ENCODE measurements at regions not wholly inside any gene's neighbourhood (a gene's known extent, or its start where the extent isn't known, plus 50 kb on each side); places are given as distances from the start of the nearest gene placed in this dataset.
"Not testable (repeated sequence)": the region's sequence is repeated elsewhere in the genome, so short reads cannot be mapped to it uniquely, and the experiment has no call there.

DNA sequence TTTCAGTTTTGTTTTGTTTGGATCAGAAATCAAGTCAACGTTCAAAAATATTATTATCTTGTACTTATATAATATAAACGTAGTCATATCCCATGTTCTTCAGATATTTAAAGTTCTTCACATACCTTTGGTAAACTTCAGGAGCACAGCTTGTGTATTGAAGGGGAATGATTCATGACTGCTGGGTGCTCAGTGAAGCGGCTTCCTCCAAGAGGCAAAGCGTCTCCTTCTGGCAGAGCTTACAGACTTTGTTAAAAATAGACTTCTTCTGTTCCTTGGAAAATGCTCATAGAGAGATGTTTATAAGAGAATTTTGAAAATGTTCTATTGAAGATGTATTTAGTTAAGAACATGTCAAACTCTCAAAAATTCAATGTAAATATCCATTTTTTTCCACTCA lies 155.6 kb upstream of the CNTNAP4 start:
- Histone ChIP-seq H3K4me1 (ENCODE audit: control insufficient read depth in 1 of 2, insufficient read depth in 2 of 2, low read length in 2 of 2) (no peaks in the 10 kb centered on the region), H3K27ac (ENCODE audit: low read length) (no peak overlapping the region), H3K9me3 (ENCODE audit: control insufficient read depth in 1 of 2, low read length in 2 of 2) (no peaks in the 10 kb centered on the region), H3K4me3 (ENCODE audit: low read depth in 1 of 2, low read length in 2 of 2) (no peak overlapping the region), H3K27me3 (ENCODE audit: low read depth, low read length) (no peaks in the 10 kb centered on the region), H3K36me3 (ENCODE audit: control insufficient read depth in 1 of 2, insufficient read depth in 2 of 2, low read length in 2 of 2) (no peaks in the 10 kb centered on the region)

DNA sequence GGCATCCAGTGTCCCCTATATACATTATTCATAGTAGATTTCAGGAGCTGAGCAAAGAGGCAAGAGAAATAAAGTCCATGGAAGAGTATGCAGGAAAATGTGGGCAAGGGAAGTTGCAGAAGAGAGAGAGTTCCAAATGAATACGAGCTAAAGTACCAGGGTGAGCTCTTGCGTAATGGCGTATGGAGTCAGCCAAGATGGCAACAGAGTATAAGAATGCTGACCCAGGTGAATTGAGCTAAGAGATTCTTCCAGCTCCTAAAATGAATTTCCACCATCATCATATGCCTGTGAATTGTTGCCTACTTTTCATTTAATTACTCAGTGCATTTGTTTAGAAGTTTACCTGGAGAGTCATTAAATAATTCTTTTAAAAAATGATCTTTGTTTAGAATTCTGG lies 153.2 kb upstream of the CNTNAP4 start:
- H3K36me3 ChIP-seq (ENCODE audit: control insufficient read depth in 1 of 2, insufficient read depth in 2 of 2, low read length in 2 of 2) = no peaks in the 10 kb centered on the region
- no peaks in the 10 kb centered on the region for H3K4me1 ChIP-seq (ENCODE audit: control insufficient read depth in 1 of 2, insufficient read depth in 2 of 2, low read length in 2 of 2)
- no peaks in the 10 kb centered on the region for H3K27me3 ChIP-seq (ENCODE audit: low read depth, low read length)
- no peak overlapping the region for H3K27ac ChIP-seq (ENCODE audit: low read length)
- H3K4me3 ChIP-seq (ENCODE audit: low read depth in 1 of 2, low read length in 2 of 2) = no peak overlapping the region
- no peaks in the 10 kb centered on the region for H3K9me3 ChIP-seq (ENCODE audit: control insufficient read depth in 1 of 2, low read length in 2 of 2)

DNA sequence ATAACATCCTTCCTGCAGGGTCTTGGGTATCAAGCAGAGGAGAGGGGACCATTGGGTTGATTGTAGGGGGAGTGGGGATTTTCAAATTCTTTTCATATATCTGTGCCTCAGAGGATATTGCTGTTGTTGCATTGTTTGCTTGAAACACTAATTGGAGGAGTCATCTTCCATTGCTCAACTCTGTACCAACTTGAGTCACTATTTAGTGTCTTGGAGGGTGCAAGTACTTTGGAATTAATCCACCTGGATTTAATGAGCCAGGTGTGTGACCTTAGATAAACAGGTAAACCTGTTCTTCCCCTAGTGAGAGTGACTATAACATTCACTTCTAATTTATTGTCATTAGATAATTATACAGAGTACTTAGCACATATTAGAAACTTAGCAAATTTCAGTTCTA lies 151.3 kb upstream of the CNTNAP4 start:
- no peak overlapping the region for H3K4me3 ChIP-seq (ENCODE audit: low read depth in 1 of 2, low read length in 2 of 2)
- H3K4me1 ChIP-seq (ENCODE audit: control insufficient read depth in 1 of 2, insufficient read depth in 2 of 2, low read length in 2 of 2) = no peaks in the 10 kb centered on the region
- no peaks in the 10 kb centered on the region for H3K36me3 ChIP-seq (ENCODE audit: control insufficient read depth in 1 of 2, insufficient read depth in 2 of 2, low read length in 2 of 2)
- no peaks in the 10 kb centered on the region for H3K27me3 ChIP-seq (ENCODE audit: low read depth, low read length)
- H3K9me3 ChIP-seq (ENCODE audit: control insufficient read depth in 1 of 2, low read length in 2 of 2) = no peaks in the 10 kb centered on the region
- H3K27ac ChIP-seq (ENCODE audit: low read length) = no peak overlapping the region

- not testable (repeated sequence) for H3K27me3 ChIP-seq (ENCODE audit: low read depth, low read length); H3K4me1 ChIP-seq (ENCODE audit: control insufficient read depth in 1 of 2, insufficient read depth in 2 of 2, low read length in 2 of 2); H3K4me3 ChIP-seq (ENCODE audit: low read depth in 1 of 2, low read length in 2 of 2); H3K9me3 ChIP-seq (ENCODE audit: control insufficient read depth in 1 of 2, low read length in 2 of 2); H3K36me3 ChIP-seq (ENCODE audit: control insufficient read depth in 1 of 2, insufficient read depth in 2 of 2, low read length in 2 of 2); H3K27ac ChIP-seq (ENCODE audit: low read length)
Observed at GRCh38 chr16:76138056-76138455, 139.1 kb upstream of the CNTNAP4 start.

DNA sequence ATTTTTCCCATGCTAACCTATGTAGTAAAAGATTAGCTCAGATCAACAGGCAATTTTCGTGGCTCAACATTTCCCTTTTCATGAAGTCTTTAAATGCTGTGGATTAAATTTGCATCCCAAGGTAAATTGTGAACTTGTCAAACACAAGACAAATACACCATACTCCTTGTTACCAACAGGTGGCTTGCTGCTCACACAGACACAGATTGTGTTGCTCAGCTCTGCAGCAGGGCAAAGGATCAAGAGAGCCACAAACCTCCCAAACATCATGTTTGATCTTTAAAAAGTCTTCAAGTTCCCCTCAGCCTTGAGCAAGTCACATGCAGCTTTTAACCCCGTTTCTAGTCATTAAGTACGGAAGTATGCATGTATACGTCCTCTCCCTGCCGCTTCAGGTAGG lies 119.6 kb upstream of the CNTNAP4 start:
- Histone ChIP-seq H3K4me3 (ENCODE audit: low read depth in 1 of 2, low read length in 2 of 2) (no peak overlapping the region), H3K4me1 (ENCODE audit: control insufficient read depth in 1 of 2, insufficient read depth in 2 of 2, low read length in 2 of 2) (no peaks in the 10 kb centered on the region), H3K27me3 (ENCODE audit: low read depth, low read length) (no peaks in the 10 kb centered on the region), H3K27ac (ENCODE audit: low read length) (no peak overlapping the region), H3K9me3 (ENCODE audit: control insufficient read depth in 1 of 2, low read length in 2 of 2) (no peaks in the 10 kb centered on the region), H3K36me3 (ENCODE audit: control insufficient read depth in 1 of 2, insufficient read depth in 2 of 2, low read length in 2 of 2) (no peaks in the 10 kb centered on the region)

- H3K4me1 ChIP-seq (ENCODE audit: control insufficient read depth in 1 of 2, insufficient read depth in 2 of 2, low read length in 2 of 2) = no peaks in the 10 kb centered on the region
- no peak overlapping the region for H3K4me3 ChIP-seq (ENCODE audit: low read depth in 1 of 2, low read length in 2 of 2)
- H3K27me3 ChIP-seq (ENCODE audit: low read depth, low read length) = no peaks in the 10 kb centered on the region
- no peaks in the 10 kb centered on the region for H3K36me3 ChIP-seq (ENCODE audit: control insufficient read depth in 1 of 2, insufficient read depth in 2 of 2, low read length in 2 of 2)
- H3K9me3 ChIP-seq (ENCODE audit: control insufficient read depth in 1 of 2, low read length in 2 of 2) = no peaks in the 10 kb centered on the region
- no peak overlapping the region for H3K27ac ChIP-seq (ENCODE audit: low read length)
Observed at GRCh38 chr16:76162046-76162445, 115.2 kb upstream of the CNTNAP4 start.

- Histone ChIP-seq H3K27ac (ENCODE audit: low read length) (no peak overlapping the region), H3K27me3 (ENCODE audit: low read depth, low read length) (no peaks in the 10 kb centered on the region), H3K4me1 (ENCODE audit: control insufficient read depth in 1 of 2, insufficient read depth in 2 of 2, low read length in 2 of 2) (no peaks in the 10 kb centered on the region), H3K36me3 (ENCODE audit: control insufficient read depth in 1 of 2, insufficient read depth in 2 of 2, low read length in 2 of 2) (no peaks in the 10 kb centered on the region), H3K9me3 (ENCODE audit: control insufficient read depth in 1 of 2, low read length in 2 of 2) (no peaks in the 10 kb centered on the region), H3K4me3 (ENCODE audit: low read depth in 1 of 2, low read length in 2 of 2) (no peak overlapping the region)
Observed at GRCh38 chr16:76164970-76165558, 112.1 kb upstream of the CNTNAP4 start.

GRCh38 chr16:76175718-76176117 lies 101.5 kb upstream of the CNTNAP4 start:
- Histone ChIP-seq H3K36me3 (ENCODE audit: control insufficient read depth in 1 of 2, insufficient read depth in 2 of 2, low read length in 2 of 2) (no peaks in the 10 kb centered on the region), H3K27me3 (ENCODE audit: low read depth, low read length) (no peaks in the 10 kb centered on the region), H3K4me3 (ENCODE audit: low read depth in 1 of 2, low read length in 2 of 2) (no peak overlapping the region), H3K27ac (ENCODE audit: low read length) (no peak overlapping the region), H3K9me3 (ENCODE audit: control insufficient read depth in 1 of 2, low read length in 2 of 2) (no peaks in the 10 kb centered on the region), H3K4me1 (ENCODE audit: control insufficient read depth in 1 of 2, insufficient read depth in 2 of 2, low read length in 2 of 2) (no peaks in the 10 kb centered on the region)

- no peak overlapping the region for H3K27ac ChIP-seq (ENCODE audit: low read length)
- H3K27me3 ChIP-seq (ENCODE audit: low read depth, low read length) = no peaks in the 10 kb centered on the region
- no peaks in the 10 kb centered on the region for H3K4me1 ChIP-seq (ENCODE audit: control insufficient read depth in 1 of 2, insufficient read depth in 2 of 2, low read length in 2 of 2)
- no peaks in the 10 kb centered on the region for H3K36me3 ChIP-seq (ENCODE audit: control insufficient read depth in 1 of 2, insufficient read depth in 2 of 2, low read length in 2 of 2)
- no peak overlapping the region for H3K4me3 ChIP-seq (ENCODE audit: low read depth in 1 of 2, low read length in 2 of 2)
- H3K9me3 ChIP-seq (ENCODE audit: control insufficient read depth in 1 of 2, low read length in 2 of 2) = no peaks in the 10 kb centered on the region
Observed at GRCh38 chr16:76176153-76176552, 101.0 kb upstream of the CNTNAP4 start.

DNA sequence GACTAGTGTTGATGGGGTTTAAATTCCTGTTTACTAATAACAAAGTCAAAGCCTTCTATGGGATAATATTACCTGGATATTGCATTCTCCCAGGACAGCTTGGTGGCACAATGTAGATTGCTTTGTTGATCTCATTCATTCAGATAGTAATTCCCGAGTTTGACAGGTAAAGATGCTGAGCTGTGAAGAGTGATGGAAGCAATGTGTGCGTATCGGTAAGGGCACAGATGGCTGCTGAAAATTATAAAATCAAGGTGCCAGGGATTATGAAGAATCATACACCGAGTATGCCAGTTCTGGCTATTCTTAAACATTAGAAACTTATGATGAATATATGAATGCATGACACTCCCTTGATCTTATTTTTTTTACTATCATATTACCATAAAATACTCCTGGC lies 100.6 kb upstream of the CNTNAP4 start:
- no peaks in the 10 kb centered on the region for H3K36me3 ChIP-seq (ENCODE audit: control insufficient read depth in 1 of 2, insufficient read depth in 2 of 2, low read length in 2 of 2)
- H3K9me3 ChIP-seq (ENCODE audit: control insufficient read depth in 1 of 2, low read length in 2 of 2) = no peaks in the 10 kb centered on the region
- no peak overlapping the region for H3K4me3 ChIP-seq (ENCODE audit: low read depth in 1 of 2, low read length in 2 of 2)
- H3K27me3 ChIP-seq (ENCODE audit: low read depth, low read length) = no peaks in the 10 kb centered on the region
- no peaks in the 10 kb centered on the region for H3K4me1 ChIP-seq (ENCODE audit: control insufficient read depth in 1 of 2, insufficient read depth in 2 of 2, low read length in 2 of 2)
- no peak overlapping the region for H3K27ac ChIP-seq (ENCODE audit: low read length)

- H3K4me1 ChIP-seq (ENCODE audit: control insufficient read depth in 1 of 2, insufficient read depth in 2 of 2, low read length in 2 of 2) = no peaks in the 10 kb centered on the region
- no peaks in the 10 kb centered on the region for H3K36me3 ChIP-seq (ENCODE audit: control insufficient read depth in 1 of 2, insufficient read depth in 2 of 2, low read length in 2 of 2)
- H3K27ac ChIP-seq (ENCODE audit: low read length) = no peak overlapping the region
- H3K27me3 ChIP-seq (ENCODE audit: low read depth, low read length) = no peaks in the 10 kb centered on the region
- peaks cover 0 to 7% of the 10 kb centered on the region in 2 donors for H3K9me3 ChIP-seq (ENCODE audit: control insufficient read depth in 1 of 2, low read length in 2 of 2)
- H3K4me3 ChIP-seq (ENCODE audit: low read depth in 1 of 2, low read length in 2 of 2) = no peak overlapping the region
Observed at GRCh38 chr16:76182041-76182635, 95.1 kb upstream of the CNTNAP4 start.

DNA sequence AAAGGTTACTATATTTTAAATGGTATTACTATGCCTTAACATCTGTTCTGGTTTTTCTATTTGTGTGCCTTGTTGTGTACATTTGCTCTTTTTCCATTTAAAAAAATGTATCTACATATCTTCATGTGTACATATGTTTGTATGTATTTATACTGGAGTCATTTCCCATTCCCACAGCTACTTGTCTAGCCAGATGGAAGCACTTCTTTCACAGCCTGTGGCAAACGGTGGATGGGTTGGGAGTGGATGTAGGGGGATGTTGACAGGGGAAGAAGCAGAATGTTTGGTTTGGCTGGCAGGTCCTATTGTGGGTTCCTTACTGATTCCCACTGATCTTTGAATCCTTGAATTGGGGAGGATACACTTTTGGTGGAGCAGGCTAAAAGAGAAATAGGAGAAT lies 93.6 kb upstream of the CNTNAP4 start:
- no peaks in the 10 kb centered on the region for H3K4me1 ChIP-seq (ENCODE audit: control insufficient read depth in 1 of 2, insufficient read depth in 2 of 2, low read length in 2 of 2)
- H3K36me3 ChIP-seq (ENCODE audit: control insufficient read depth in 1 of 2, insufficient read depth in 2 of 2, low read length in 2 of 2) = no peaks in the 10 kb centered on the region
- H3K27me3 ChIP-seq (ENCODE audit: low read depth, low read length) = no peaks in the 10 kb centered on the region
- no peak overlapping the region for H3K4me3 ChIP-seq (ENCODE audit: low read depth in 1 of 2, low read length in 2 of 2)
- peaks cover 0 to 11% of the 10 kb centered on the region in 2 donors for H3K9me3 ChIP-seq (ENCODE audit: control insufficient read depth in 1 of 2, low read length in 2 of 2)
- H3K27ac ChIP-seq (ENCODE audit: low read length) = no peak overlapping the region
